Endothelial cell of umbilical vein (primary cell): ENCODE measurements at regions not wholly inside any gene's neighbourhood (a gene's known extent, or its start where the extent isn't known, plus 50 kb on each side); places are given as distances from the start of the nearest gene placed in this dataset.

Experiments
- CTCF ChIP-seq, 2 donors: IDR thresholded peaks; 1 replicate in 1 of 2; 2 replicates in 1 of 2; pipeline ENCODE4 v1.5.1; 2011; ENCODE audit warnings: low read length in 2 of 2, mild to moderate bottlenecking in 2 of 2, moderate library complexity in 2 of 2, control low read depth in 1 of 2, inconsistent platforms in 1 of 2, low read depth in 1 of 2; ENCODE audit not compliant: insufficient read depth in 1 of 2; ENCODE audit errors: extremely low read depth in 1 of 2
- EZH2 ChIP-seq: IDR thresholded peaks from 2 replicates; pipeline ENCODE4 v1.6.1; 2012; ENCODE audit warnings: borderline replicate concordance, low read depth, mild to moderate bottlenecking, moderate library complexity, low read length, inconsistent platforms; ENCODE audit not compliant: severe bottlenecking
- FOS ChIP-seq: IDR thresholded peaks from 2 replicates; pipeline ENCODE4 v1.6.1; 2011; ENCODE audit warnings: mild to moderate bottlenecking, low read length, moderate library complexity, borderline replicate concordance; ENCODE audit not compliant: insufficient read depth
- GATA2 ChIP-seq: IDR thresholded peaks from 2 replicates; pipeline ENCODE4 v1.7.0; 2011; ENCODE audit warnings: low read depth, mild to moderate bottlenecking, moderate library complexity, mixed read lengths, low read length; ENCODE audit not compliant: insufficient read length, insufficient read depth
- MAX ChIP-seq: IDR thresholded peaks from 2 replicates; pipeline ENCODE4 v1.6.1; 2011; ENCODE audit not compliant: insufficient read depth, insufficient read length
- POLR2A ChIP-seq: IDR thresholded peaks from 2 replicates; pipeline ENCODE4 v1.6.1; 2012; ENCODE audit warnings: low read depth, mild to moderate bottlenecking, control low read depth, low read length
- POLR2AphosphoS5 ChIP-seq: IDR thresholded peaks from 2 replicates; pipeline ENCODE4 v1.6.1; 2012; ENCODE audit warnings: low read depth, mild to moderate bottlenecking, control low read depth, low read length, moderate library complexity; ENCODE audit not compliant: insufficient read depth

GRCh38 chr3:162390891-162391290 is 894.3 kb downstream of the OTOL1 start:
- TF ChIP-seq POLR2AphosphoS5: no peak
- no peak for TF ChIP-seq CTCF (IDR thresholded peaks at IDR 0.05; ENCODE audit: extremely low read depth in 1 of 2, insufficient read depth in 1 of 2, low read depth in 1 of 2, low read length in 2 of 2)
- no peak for TF ChIP-seq EZH2
- no peak for TF ChIP-seq POLR2A
- no peak for TF ChIP-seq MAX
- TF ChIP-seq FOS: peak; percentile 48
- TF ChIP-seq GATA2: no peak
